ENCODE measurements at regions not wholly inside any gene's neighbourhood (a gene's known extent, or its start where the extent isn't known, plus 50 kb on each side); places are given as distances from the start of the nearest gene placed in this dataset.

DNA sequence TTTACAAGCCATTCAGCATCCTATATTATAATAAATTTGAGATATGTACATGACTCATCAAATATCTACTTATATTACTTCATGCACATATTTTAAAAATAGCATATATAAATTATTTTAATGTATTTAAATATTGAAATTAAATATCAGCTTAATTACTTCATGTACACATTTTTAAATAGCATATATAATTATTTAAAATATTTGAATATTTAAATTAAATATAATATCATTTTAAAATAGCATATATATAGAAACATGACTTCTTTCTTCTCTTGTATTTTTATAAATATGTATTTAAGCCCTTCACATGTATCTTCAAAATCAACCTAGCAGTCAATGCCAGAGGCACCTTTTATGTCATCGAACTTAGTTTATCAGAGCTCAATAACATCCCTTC lies 298.8 kb upstream of the DSEL start:
- TF ChIP-seq SIN3A (IDR thresholded peaks at IDR 0.05; ENCODE audit: borderline replicate concordance, insufficient read depth, low read length) (no peak), TAF1 (IDR thresholded peaks at IDR 0.05; ENCODE audit: borderline replicate concordance, insufficient read depth, low read length) (no peak), POLR2AphosphoS5 (IDR thresholded peaks at IDR 0.05; ENCODE audit: low read depth, low read length) (no peak), FOXP2 (optimal IDR thresholded peaks at IDR 0.05; ENCODE audit: borderline replicate concordance, extremely low read depth, extremely low read length, insufficient read depth) (no peak)
- TF ChIP-seq, protein P1, sequence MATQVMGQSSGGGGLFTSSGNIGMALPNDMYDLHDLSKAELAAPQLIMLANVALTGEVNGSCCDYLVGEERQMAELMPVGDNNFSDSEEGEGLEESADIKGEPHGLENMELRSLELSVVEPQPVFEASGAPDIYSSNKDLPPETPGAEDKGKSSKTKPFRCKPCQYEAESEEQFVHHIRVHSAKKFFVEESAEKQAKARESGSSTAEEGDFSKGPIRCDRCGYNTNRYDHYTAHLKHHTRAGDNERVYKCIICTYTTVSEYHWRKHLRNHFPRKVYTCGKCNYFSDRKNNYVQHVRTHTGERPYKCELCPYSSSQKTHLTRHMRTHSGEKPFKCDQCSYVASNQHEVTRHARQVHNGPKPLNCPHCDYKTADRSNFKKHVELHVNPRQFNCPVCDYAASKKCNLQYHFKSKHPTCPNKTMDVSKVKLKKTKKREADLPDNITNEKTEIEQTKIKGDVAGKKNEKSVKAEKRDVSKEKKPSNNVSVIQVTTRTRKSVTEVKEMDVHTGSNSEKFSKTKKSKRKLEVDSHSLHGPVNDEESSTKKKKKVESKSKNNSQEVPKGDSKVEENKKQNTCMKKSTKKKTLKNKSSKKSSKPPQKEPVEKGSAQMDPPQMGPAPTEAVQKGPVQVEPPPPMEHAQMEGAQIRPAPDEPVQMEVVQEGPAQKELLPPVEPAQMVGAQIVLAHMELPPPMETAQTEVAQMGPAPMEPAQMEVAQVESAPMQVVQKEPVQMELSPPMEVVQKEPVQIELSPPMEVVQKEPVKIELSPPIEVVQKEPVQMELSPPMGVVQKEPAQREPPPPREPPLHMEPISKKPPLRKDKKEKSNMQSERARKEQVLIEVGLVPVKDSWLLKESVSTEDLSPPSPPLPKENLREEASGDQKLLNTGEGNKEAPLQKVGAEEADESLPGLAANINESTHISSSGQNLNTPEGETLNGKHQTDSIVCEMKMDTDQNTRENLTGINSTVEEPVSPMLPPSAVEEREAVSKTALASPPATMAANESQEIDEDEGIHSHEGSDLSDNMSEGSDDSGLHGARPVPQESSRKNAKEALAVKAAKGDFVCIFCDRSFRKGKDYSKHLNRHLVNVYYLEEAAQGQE (IDR thresholded peaks at IDR 0.05; ENCODE audit: insufficient read depth in 1 of 2, low read depth in 2 of 2, low read length in 2 of 2): no peak
